HEK293 (cell line): ENCODE measurements at regions not wholly inside any gene's neighbourhood (a gene's known extent, or its start where the extent isn't known, plus 50 kb on each side); places are given as distances from the start of the nearest gene placed in this dataset.

Experiments
- BCL11A ChIP-seq: fragments of 450-650 bp; formaldehyde crosslinking; IDR thresholded peaks from 2 replicates; pipeline ENCODE4 v1.5.1; 2016; ENCODE audit warnings: low read depth, missing biosample characterization, missing genetic modification characterization
- SETDB1 ChIP-seq: IDR thresholded peaks from one replicate; pipeline ENCODE4 v1.6.1; 2017; ENCODE audit warnings: mild to moderate bottlenecking, low read length, moderate library complexity, mixed read lengths; ENCODE audit not compliant: insufficient read length
- ZNF121 ChIP-seq: fragments of 450-650 bp; formaldehyde crosslinking; IDR thresholded peaks from 2 replicates; pipeline ENCODE4 v1.5.1; 2016; ENCODE audit warnings: missing biosample characterization, missing genetic modification characterization
- ZNF184 ChIP-seq: fragments of 450-650 bp; IDR thresholded peaks from 2 replicates; pipeline ENCODE4 v1.5.1; 2018; ENCODE audit warnings: missing biosample characterization, mild to moderate bottlenecking, missing genetic modification characterization
- ZNF211 ChIP-seq: fragments of 450-650 bp; formaldehyde crosslinking; IDR thresholded peaks from 2 replicates; pipeline ENCODE4 v1.5.1; 2016; ENCODE audit warnings: low read depth, missing biosample characterization, missing genetic modification characterization
- ZNF510 ChIP-seq: fragments of 450-650 bp; formaldehyde crosslinking; IDR thresholded peaks from 2 replicates; pipeline ENCODE4 v1.5.1; 2018; ENCODE audit warnings: mild to moderate bottlenecking, missing genetic modification characterization, missing biosample characterization; ENCODE audit not compliant: insufficient replicate concordance
- ZNF670 ChIP-seq: fragments of 450-650 bp; formaldehyde crosslinking; IDR thresholded peaks from 2 replicates; pipeline ENCODE4 v1.5.1; 2016; ENCODE audit warnings: missing biosample characterization, missing genetic modification characterization, low read depth
- TF ChIP-seq, protein P1 (sequence below): fragments of 450-650 bp; formaldehyde crosslinking; IDR thresholded peaks from 2 replicates; pipeline ENCODE4 v1.5.1; 2017; ENCODE audit warnings: missing biosample characterization, missing genetic modification characterization
- TF ChIP-seq, protein P2 (sequence below): fragments of 450-650 bp; formaldehyde crosslinking; IDR thresholded peaks from 2 replicates; pipeline ENCODE4 v1.5.1; 2016; ENCODE audit warnings: missing biosample characterization, missing genetic modification characterization
- TF ChIP-seq, protein P3 (sequence below): fragments of 450-650 bp; formaldehyde crosslinking; IDR thresholded peaks from 2 replicates; pipeline ENCODE4 v1.5.1; 2016; ENCODE audit warnings: missing biosample characterization, missing genetic modification characterization

DNA sequence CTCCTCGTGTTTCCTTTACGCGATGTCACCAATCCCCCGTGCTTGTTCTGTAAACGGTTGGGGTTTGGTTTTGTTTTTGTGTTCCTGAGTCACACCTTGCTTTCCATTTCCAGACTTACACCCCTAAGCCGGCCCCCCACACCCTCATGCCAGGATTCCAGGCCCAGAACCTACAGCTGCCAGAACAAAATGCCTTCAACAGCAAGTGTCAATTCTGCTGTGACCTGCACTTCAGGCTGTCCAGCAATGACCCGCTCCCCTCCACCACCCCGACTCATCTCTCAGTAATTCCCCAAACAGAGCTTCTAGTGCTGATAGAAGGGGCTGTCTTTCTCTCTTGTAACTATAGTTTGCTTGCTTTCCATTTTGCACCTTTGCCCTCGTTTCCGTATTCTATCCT lies 722.1 kb upstream of the CELF2 start:
- TF ChIP-seq, protein P1, sequence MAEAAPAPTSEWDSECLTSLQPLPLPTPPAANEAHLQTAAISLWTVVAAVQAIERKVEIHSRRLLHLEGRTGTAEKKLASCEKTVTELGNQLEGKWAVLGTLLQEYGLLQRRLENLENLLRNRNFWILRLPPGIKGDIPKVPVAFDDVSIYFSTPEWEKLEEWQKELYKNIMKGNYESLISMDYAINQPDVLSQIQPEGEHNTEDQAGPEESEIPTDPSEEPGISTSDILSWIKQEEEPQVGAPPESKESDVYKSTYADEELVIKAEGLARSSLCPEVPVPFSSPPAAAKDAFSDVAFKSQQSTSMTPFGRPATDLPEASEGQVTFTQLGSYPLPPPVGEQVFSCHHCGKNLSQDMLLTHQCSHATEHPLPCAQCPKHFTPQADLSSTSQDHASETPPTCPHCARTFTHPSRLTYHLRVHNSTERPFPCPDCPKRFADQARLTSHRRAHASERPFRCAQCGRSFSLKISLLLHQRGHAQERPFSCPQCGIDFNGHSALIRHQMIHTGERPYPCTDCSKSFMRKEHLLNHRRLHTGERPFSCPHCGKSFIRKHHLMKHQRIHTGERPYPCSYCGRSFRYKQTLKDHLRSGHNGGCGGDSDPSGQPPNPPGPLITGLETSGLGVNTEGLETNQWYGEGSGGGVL, result no peak
- TF ChIP-seq, protein P2, sequence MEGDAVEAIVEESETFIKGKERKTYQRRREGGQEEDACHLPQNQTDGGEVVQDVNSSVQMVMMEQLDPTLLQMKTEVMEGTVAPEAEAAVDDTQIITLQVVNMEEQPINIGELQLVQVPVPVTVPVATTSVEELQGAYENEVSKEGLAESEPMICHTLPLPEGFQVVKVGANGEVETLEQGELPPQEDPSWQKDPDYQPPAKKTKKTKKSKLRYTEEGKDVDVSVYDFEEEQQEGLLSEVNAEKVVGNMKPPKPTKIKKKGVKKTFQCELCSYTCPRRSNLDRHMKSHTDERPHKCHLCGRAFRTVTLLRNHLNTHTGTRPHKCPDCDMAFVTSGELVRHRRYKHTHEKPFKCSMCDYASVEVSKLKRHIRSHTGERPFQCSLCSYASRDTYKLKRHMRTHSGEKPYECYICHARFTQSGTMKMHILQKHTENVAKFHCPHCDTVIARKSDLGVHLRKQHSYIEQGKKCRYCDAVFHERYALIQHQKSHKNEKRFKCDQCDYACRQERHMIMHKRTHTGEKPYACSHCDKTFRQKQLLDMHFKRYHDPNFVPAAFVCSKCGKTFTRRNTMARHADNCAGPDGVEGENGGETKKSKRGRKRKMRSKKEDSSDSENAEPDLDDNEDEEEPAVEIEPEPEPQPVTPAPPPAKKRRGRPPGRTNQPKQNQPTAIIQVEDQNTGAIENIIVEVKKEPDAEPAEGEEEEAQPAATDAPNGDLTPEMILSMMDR (tag by site-specific recombination), result no peak
- TF ChIP-seq SETDB1, result no peak
- no peak for TF ChIP-seq ZNF670 (tag by site-specific recombination)
- TF ChIP-seq, protein P3, sequence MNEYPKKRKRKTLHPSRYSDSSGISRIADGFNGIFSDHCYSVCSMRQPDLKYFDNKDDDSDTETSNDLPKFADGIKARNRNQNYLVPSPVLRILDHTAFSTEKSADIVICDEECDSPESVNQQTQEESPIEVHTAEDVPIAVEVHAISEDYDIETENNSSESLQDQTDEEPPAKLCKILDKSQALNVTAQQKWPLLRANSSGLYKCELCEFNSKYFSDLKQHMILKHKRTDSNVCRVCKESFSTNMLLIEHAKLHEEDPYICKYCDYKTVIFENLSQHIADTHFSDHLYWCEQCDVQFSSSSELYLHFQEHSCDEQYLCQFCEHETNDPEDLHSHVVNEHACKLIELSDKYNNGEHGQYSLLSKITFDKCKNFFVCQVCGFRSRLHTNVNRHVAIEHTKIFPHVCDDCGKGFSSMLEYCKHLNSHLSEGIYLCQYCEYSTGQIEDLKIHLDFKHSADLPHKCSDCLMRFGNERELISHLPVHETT (tag by site-specific recombination), result no peak
- TF ChIP-seq ZNF211, result no peak
- TF ChIP-seq ZNF121 (tag by site-specific recombination), result no peak
- TF ChIP-seq ZNF510 (tag by site-specific recombination), result no peak
- no peak for TF ChIP-seq ZNF184 (tag by site-specific recombination)
- TF ChIP-seq BCL11A (tag by site-specific recombination), result no peak
